ENCODE measurements at regions not wholly inside any gene's neighbourhood (a gene's known extent, or its start where the extent isn't known, plus 50 kb on each side); places are given as distances from the start of the nearest gene placed in this dataset.
"Not testable (repeated sequence)": the region's sequence is repeated elsewhere in the genome, so short reads cannot be mapped to it uniquely, and the experiment has no call there.

DNA sequence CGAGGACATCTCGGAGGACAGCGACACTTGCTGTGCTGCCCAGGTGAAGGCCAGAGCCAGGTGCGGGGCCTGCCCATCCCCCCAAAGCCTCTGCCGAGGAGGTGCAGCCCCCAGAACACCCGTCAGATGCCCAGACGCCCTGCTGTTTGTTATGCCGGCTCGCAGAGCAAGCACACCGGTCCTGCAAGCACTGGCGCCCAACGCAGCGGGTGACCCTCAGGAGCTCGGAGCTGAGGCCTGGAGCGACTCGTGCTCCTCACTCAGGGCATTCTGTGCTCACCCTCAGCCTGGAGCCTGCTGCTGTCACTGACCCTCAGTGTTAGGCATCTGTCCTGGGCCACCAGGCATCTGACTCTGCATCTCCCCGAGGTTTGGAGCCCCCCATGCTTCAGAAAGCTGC, 199.0 kb downstream of the LIPI start:
- DNase-seq; H3K27ac ChIP-seq (ENCODE audit: low read depth, low read length); H4K12ac ChIP-seq (ENCODE audit: low read depth, low read length); H3K14ac ChIP-seq (ENCODE audit: low read length); H3K36me3 ChIP-seq (ENCODE audit: control insufficient read depth in 1 of 2, insufficient read depth in 2 of 2, low read length in 2 of 2); H3K4ac ChIP-seq (ENCODE audit: low read depth, low read length); H2AK5ac ChIP-seq (ENCODE audit: low read length); H3K27me3 ChIP-seq (ENCODE audit: insufficient read depth, low read length); H3K79me1 ChIP-seq (ENCODE audit: low read length); H3K79me2 ChIP-seq (ENCODE audit: control insufficient read depth, insufficient read depth, low read length, poor library complexity); H3K4me2 ChIP-seq (ENCODE audit: low read length); H3K4me3 ChIP-seq (ENCODE audit: low read depth, low read length); H4K8ac ChIP-seq (ENCODE audit: low read depth, low read length); H3K9ac ChIP-seq (ENCODE audit: low read length); H3K23ac ChIP-seq (ENCODE audit: low read length); H2BK5ac ChIP-seq (ENCODE audit: low read depth, low read length, poor library complexity); H4K91ac ChIP-seq (ENCODE audit: low read depth, low read length); H2BK120ac ChIP-seq (ENCODE audit: insufficient read depth, low read length, poor library complexity); H3K18ac ChIP-seq (ENCODE audit: low read length); H3K4me1 ChIP-seq (ENCODE audit: control insufficient read depth in 1 of 2, insufficient read depth in 2 of 2, low read length in 2 of 2); H2AFZ ChIP-seq (ENCODE audit: insufficient read depth, low read length, poor library complexity); H2BK12ac ChIP-seq (ENCODE audit: low read length): not testable (repeated sequence)
- no CpG with 5 or more reads among the region's 17 CpGs for WGBS (ENCODE audit: extremely low coverage, insufficient coverage, insufficient read length)
- peaks cover 72% of the 10 kb centered on the region for H3K9me3 ChIP-seq (ENCODE audit: insufficient read depth, low read depth, low read length)

DNA sequence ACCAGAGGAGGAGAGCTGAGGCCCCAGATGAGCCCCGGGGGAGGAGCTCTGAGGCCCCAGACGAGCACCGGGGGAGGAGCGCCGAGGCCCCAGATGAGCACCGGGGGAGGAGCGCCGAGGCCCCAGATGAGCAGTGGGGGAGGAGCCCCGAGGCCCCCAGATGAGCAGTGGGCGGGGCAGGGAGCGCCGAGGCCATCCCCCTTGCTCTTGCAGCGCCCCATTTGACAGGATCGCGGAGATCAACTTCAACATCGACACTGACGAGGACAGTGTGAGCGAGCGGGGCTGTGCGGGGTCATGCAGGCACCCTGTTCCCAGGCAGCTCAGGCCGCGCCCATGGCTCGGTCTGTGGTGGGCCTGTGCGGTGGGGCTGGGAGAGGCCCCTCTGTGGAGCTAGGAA, 199.6 kb downstream of the LIPI start:
- not testable (repeated sequence) for H3K27me3 ChIP-seq (ENCODE audit: insufficient read depth, low read length); H2BK120ac ChIP-seq (ENCODE audit: insufficient read depth, low read length, poor library complexity); H3K36me3 ChIP-seq (ENCODE audit: control insufficient read depth in 1 of 2, insufficient read depth in 2 of 2, low read length in 2 of 2); H4K91ac ChIP-seq (ENCODE audit: low read depth, low read length); H3K79me2 ChIP-seq (ENCODE audit: control insufficient read depth, insufficient read depth, low read length, poor library complexity); H4K12ac ChIP-seq (ENCODE audit: low read depth, low read length); H3K9ac ChIP-seq (ENCODE audit: low read length); H3K18ac ChIP-seq (ENCODE audit: low read length); H3K27ac ChIP-seq (ENCODE audit: low read depth, low read length); DNase-seq; H2BK12ac ChIP-seq (ENCODE audit: low read length); H3K23ac ChIP-seq (ENCODE audit: low read length); H3K4me3 ChIP-seq (ENCODE audit: low read depth, low read length); H3K79me1 ChIP-seq (ENCODE audit: low read length); H3K14ac ChIP-seq (ENCODE audit: low read length); H3K4ac ChIP-seq (ENCODE audit: low read depth, low read length); H2AFZ ChIP-seq (ENCODE audit: insufficient read depth, low read length, poor library complexity); H3K4me2 ChIP-seq (ENCODE audit: low read length); H4K8ac ChIP-seq (ENCODE audit: low read depth, low read length); H3K4me1 ChIP-seq (ENCODE audit: control insufficient read depth in 1 of 2, insufficient read depth in 2 of 2, low read length in 2 of 2); H2BK5ac ChIP-seq (ENCODE audit: low read depth, low read length, poor library complexity); H2AK5ac ChIP-seq (ENCODE audit: low read length)
- WGBS (ENCODE audit: extremely low coverage, insufficient coverage, insufficient read length) = no CpG with 5 or more reads among the region's 24 CpGs
- H3K9me3 ChIP-seq (ENCODE audit: insufficient read depth, low read depth, low read length) = peaks cover 75% of the 10 kb centered on the region

DNA sequence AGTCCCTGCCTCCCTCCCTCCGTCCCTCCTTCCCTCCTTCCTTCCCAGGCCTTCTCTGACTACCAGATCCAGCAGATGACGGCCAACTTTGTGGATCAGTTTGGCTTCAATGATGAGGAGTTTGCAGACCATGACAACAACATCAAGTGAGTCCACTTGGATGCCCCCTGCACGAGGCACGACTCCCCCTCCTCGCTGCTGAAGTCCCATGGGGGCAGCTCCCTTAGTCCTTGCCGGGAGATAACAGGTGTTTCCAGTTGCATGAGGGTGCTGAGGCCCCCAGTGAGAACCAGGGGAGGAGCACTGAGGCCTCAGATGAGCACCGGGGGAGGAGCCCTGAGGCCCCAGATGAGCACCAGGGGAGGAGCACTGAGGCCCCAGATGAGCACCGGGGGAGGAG, 200.0 kb downstream of the LIPI start:
- Histone ChIP-seq H3K4ac (ENCODE audit: low read depth, low read length) (no peak overlapping the region), H4K91ac (ENCODE audit: low read depth, low read length) (no peak overlapping the region), H3K27me3 (ENCODE audit: insufficient read depth, low read length) (no peaks in the 10 kb centered on the region), H2AK5ac (ENCODE audit: low read length) (no peak overlapping the region), H4K12ac (ENCODE audit: low read depth, low read length) (no peak overlapping the region), H3K14ac (ENCODE audit: low read length) (no peak overlapping the region), H3K4me2 (ENCODE audit: low read length) (no peak overlapping the region), H2BK120ac (ENCODE audit: insufficient read depth, low read length, poor library complexity) (no peak overlapping the region), H2BK5ac (ENCODE audit: low read depth, low read length, poor library complexity) (no peak overlapping the region), H3K9ac (ENCODE audit: low read length) (no peak overlapping the region), H2AFZ (ENCODE audit: insufficient read depth, low read length, poor library complexity) (no peak overlapping the region), H3K9me3 (ENCODE audit: insufficient read depth, low read depth, low read length) (peaks cover 72% of the 10 kb centered on the region), H2BK12ac (ENCODE audit: low read length) (no peak overlapping the region), H3K79me2 (ENCODE audit: control insufficient read depth, insufficient read depth, low read length, poor library complexity) (no peaks in the 10 kb centered on the region), H3K27ac (ENCODE audit: low read depth, low read length) (no peak overlapping the region), H3K36me3 (ENCODE audit: control insufficient read depth in 1 of 2, insufficient read depth in 2 of 2, low read length in 2 of 2) (no peaks in the 10 kb centered on the region), H3K23ac (ENCODE audit: low read length) (no peak overlapping the region), H4K8ac (ENCODE audit: low read depth, low read length) (no peak overlapping the region), H3K4me3 (ENCODE audit: low read depth, low read length) (peak overlapping the region; percentile 48), H3K18ac (ENCODE audit: low read length) (no peak overlapping the region), H3K4me1 (ENCODE audit: control insufficient read depth in 1 of 2, insufficient read depth in 2 of 2, low read length in 2 of 2) (no peaks in the 10 kb centered on the region), H3K79me1 (ENCODE audit: low read length) (no peaks in the 10 kb centered on the region)
- no CpG with 5 or more reads among the region's 8 CpGs for WGBS (ENCODE audit: extremely low coverage, insufficient coverage, insufficient read length)
- DNase-seq = no peak

DNA sequence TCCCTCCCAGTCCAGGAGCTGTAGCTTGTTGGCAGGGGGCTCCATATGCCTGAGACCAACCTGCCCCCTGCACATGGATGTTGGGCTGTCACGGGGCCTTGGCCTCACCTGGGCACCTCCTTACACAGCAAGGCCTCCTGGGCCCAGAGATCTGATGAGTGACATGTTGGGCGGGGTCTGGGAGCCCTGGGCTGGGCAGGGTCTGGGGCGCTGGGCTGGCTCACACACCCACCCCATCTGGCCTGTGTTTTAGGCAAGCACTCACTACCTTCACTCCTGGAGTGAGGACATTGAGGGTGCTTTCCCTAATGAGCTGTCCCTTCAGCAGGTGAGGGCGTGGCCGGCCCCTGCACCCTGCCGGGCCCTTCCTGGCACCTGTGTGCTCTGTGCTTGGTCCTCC, 200.8 kb downstream of the LIPI start:
- H2BK12ac ChIP-seq (ENCODE audit: low read length); DNase-seq; H3K4me3 ChIP-seq (ENCODE audit: low read depth, low read length); H3K27me3 ChIP-seq (ENCODE audit: insufficient read depth, low read length); H2BK5ac ChIP-seq (ENCODE audit: low read depth, low read length, poor library complexity); H3K23ac ChIP-seq (ENCODE audit: low read length); H3K27ac ChIP-seq (ENCODE audit: low read depth, low read length); H3K79me2 ChIP-seq (ENCODE audit: control insufficient read depth, insufficient read depth, low read length, poor library complexity); H3K4me2 ChIP-seq (ENCODE audit: low read length); H4K91ac ChIP-seq (ENCODE audit: low read depth, low read length); H3K9ac ChIP-seq (ENCODE audit: low read length); H3K79me1 ChIP-seq (ENCODE audit: low read length); H4K8ac ChIP-seq (ENCODE audit: low read depth, low read length); H4K12ac ChIP-seq (ENCODE audit: low read depth, low read length); H3K4me1 ChIP-seq (ENCODE audit: control insufficient read depth in 1 of 2, insufficient read depth in 2 of 2, low read length in 2 of 2); H3K4ac ChIP-seq (ENCODE audit: low read depth, low read length); H3K14ac ChIP-seq (ENCODE audit: low read length); H3K36me3 ChIP-seq (ENCODE audit: control insufficient read depth in 1 of 2, insufficient read depth in 2 of 2, low read length in 2 of 2); H2AK5ac ChIP-seq (ENCODE audit: low read length); H2AFZ ChIP-seq (ENCODE audit: insufficient read depth, low read length, poor library complexity); H3K18ac ChIP-seq (ENCODE audit: low read length); H2BK120ac ChIP-seq (ENCODE audit: insufficient read depth, low read length, poor library complexity): not testable (repeated sequence)
- peaks cover 66% of the 10 kb centered on the region for H3K9me3 ChIP-seq (ENCODE audit: insufficient read depth, low read depth, low read length)
- no CpG with 5 or more reads among the region's 6 CpGs for WGBS (ENCODE audit: extremely low coverage, insufficient coverage, insufficient read length)

Measured in trophoblast cell (in vitro differentiated cells and primary cell).